ENCODE measurements at regions not wholly inside any gene's neighbourhood (a gene's known extent, or its start where the extent isn't known, plus 50 kb on each side); places are given as distances from the start of the nearest gene placed in this dataset.

DNA sequence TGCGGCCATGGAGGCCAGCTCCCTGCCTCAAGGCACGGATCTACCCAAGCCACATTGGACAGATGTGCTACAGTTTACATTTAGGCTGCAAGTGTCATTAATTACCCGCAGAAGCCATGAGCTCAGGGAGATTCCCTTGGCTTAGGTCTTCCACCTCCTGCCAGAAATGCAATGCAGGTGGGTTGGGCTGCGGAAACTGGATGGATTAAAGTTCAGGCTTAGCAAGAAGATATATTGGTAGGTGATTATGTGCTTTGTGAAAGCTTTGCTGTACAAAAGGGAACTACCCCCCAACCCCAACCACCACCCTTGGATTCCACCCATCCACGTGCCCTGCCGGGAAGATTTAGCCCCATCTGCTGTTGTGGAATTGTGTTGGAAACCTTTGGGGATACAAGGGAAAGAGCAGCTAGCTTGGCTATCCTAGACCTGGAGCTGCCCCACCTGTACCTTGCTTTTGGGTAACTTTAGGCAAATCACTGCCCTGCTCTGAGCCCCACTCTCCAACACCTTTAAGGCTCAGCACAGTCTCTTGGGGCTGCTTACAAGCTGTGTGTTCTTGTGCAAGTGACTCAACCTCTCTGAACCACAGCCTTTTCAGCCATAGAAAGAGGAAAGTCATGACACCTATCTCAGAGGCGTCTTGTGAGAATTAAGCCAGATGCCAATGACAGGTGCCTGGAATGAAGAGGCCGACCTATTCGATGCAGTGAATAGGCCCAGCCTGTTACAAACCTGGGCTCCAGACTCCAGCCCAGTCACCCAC, 141.6 kb upstream of the GLI2 start:
- WGBS, 2 experiments (ENCODE audit: extremely low coverage in 1 of 2, insufficient coverage in 1 of 2, insufficient read length in 1 of 2, insufficient replicate concordance in 2 of 2, low coverage in 1 of 2, low lambda C conversion rate in 2 of 2, missing lambda C conversion rate in 1 of 2) = 91% methylated on average over 9 of the region's 9 CpGs; no CpG with 5 or more reads in 1 of the 2 experiments
- FAIRE-seq (no peak), DNase-seq (ENCODE audit: low read depth in 1 of 2, low spot score in 2 of 2) (no peak)
- no peak overlapping the region for H2BK120ac ChIP-seq (replicated peaks; ENCODE audit: low read depth, low read length)
- no peak for TF ChIP-seq YY1 (IDR thresholded peaks at IDR 0.05; ENCODE audit: low read depth, low read length)
- 0 out of 2 replicates have a peak, but pooled peaks have one; percentile 17 for TF ChIP-seq KDM1A (IDR thresholded peaks at IDR 0.05; ENCODE audit: borderline replicate concordance, low read length)
- no peak for TF ChIP-seq EZH2 (IDR thresholded peaks at IDR 0.05; ENCODE audit: low read depth, low read length, severe bottlenecking)
- no peak for TF ChIP-seq NRF1 (IDR thresholded peaks at IDR 0.05; ENCODE audit: low read depth, low read length)
- no peak for TF ChIP-seq BRCA1 (IDR thresholded peaks at IDR 0.05; ENCODE audit: low read depth, low read length)
- TF ChIP-seq ZNF274 (IDR thresholded peaks at IDR 0.05; ENCODE audit: borderline replicate concordance, extremely low read depth, low read length) = no peak
- no peak overlapping the region for H2BK20ac ChIP-seq (ENCODE audit: low read length)
- no peak overlapping the region for H2BK5ac ChIP-seq (ENCODE audit: low read depth, low read length)
- H3K4me1 ChIP-seq (replicated peaks in 1 of 4; ENCODE audit: control insufficient read depth in 3 of 4, insufficient read depth in 4 of 4, low read length in 3 of 4) = peaks cover 4 to 21% (median 13%) of the 10 kb centered on the region in 4 experiments
- ChIA-PET CTCF (ENCODE audit: partially characterized antibody) (interaction anchor here (0.6 to 4.5 kb wide), 10 partner anchors 13 to 386 kb away, joined by 3 to 23 read pairs (median 3); no protein-coding TSS in a partner anchor), POLR2A (ENCODE audit: partially characterized antibody) (no interaction called here)
- no peak overlapping the region for H4K8ac ChIP-seq (ENCODE audit: extremely low read depth, insufficient read depth, low read length)
- peak overlapping the region; percentile 29 for H4K91ac ChIP-seq (replicated peaks; ENCODE audit: insufficient read length, low read length)
- H4K20me1 ChIP-seq (replicated peaks in 1 of 2; ENCODE audit: control insufficient read depth in 1 of 2, insufficient read depth in 2 of 2, low read length in 2 of 2) = no peaks in the 10 kb centered on the region
- H3K23me2 ChIP-seq (ENCODE audit: low read depth, low read length) = peaks cover 3% of the 10 kb centered on the region; the same call in 1 of the 2 replicates
- no peaks in the 10 kb centered on the region for H3K9me3 ChIP-seq (ENCODE audit: insufficient read depth in 2 of 2, low read depth in 1 of 2, low read length in 1 of 2)
- peak overlapping the region; percentile 14; the same call in 1 of the 2 replicates for H3K18ac ChIP-seq (ENCODE audit: extremely low read depth, low read length)
- peak overlapping the region; percentile 88 for H2BK15ac ChIP-seq (ENCODE audit: low read length)
- H3K4me3 ChIP-seq (ENCODE audit: extremely low read depth in 1 of 4, insufficient read depth in 2 of 4, low read depth in 3 of 4, low read length in 4 of 4) = no peak overlapping the region
- H3K79me2 ChIP-seq (ENCODE audit: control insufficient read depth in 1 of 2, insufficient read depth in 2 of 2, low read length in 2 of 2) = no peaks in the 10 kb centered on the region
- H4K5ac ChIP-seq (ENCODE audit: insufficient read length, low read depth, low read length) = no peak overlapping the region
- peak overlapping the region; percentile 50; the same call in 1 of the 2 replicates for H2BK12ac ChIP-seq (ENCODE audit: low read depth, low read length)
- H3K27ac ChIP-seq (ENCODE audit: low read depth, low read length) = no peak overlapping the region
- no peak overlapping the region for H2AK5ac ChIP-seq (ENCODE audit: low read depth, low read length)
- H3K14ac ChIP-seq (ENCODE audit: insufficient read length) = no peak overlapping the region
- H3K23ac ChIP-seq (ENCODE audit: insufficient read length) = no peak overlapping the region
- H3K4me2 ChIP-seq (ENCODE audit: insufficient read depth in 1 of 2, low read depth in 2 of 2, low read length in 2 of 2) = peak overlapping the region in 1 of 2 experiments; percentile 27; a peak in 1 of 4 replicates
- H3K4ac ChIP-seq (replicated peaks; ENCODE audit: insufficient read length, low read depth, low read length) = no peak overlapping the region
- H3K56ac ChIP-seq (replicated peaks; ENCODE audit: insufficient read length, low read depth, low read length) = no peak overlapping the region
- H3K9ac ChIP-seq (replicated peaks in 1 of 4; ENCODE audit: extremely low read depth in 1 of 4, low read depth in 3 of 4, low read length in 3 of 4) = no peak overlapping the region
- no peaks in the 10 kb centered on the region for H3K36me3 ChIP-seq (ENCODE audit: control insufficient read depth in 2 of 4, insufficient read depth in 4 of 4, low read length in 3 of 4)
- no peak overlapping the region for H2AFZ ChIP-seq (ENCODE audit: low read length)
- no peaks in the 10 kb centered on the region for H3K79me1 ChIP-seq (ENCODE audit: low read depth, low read length)
- H3K27me3 ChIP-seq (replicated peaks in 1 of 4; ENCODE audit: control insufficient read depth in 3 of 4, extremely low read depth in 1 of 4, insufficient read depth in 3 of 4, low read length in 3 of 4) = peaks cover 2 to 26% (median 19%) of the 10 kb centered on the region in 4 experiments
